NCI-H446 treated with DMSO at 0.1 percent for 48 hours (cell line): ENCODE measurements at regions not wholly inside any gene's neighbourhood (a gene's known extent, or its start where the extent isn't known, plus 50 kb on each side); places are given as distances from the start of the nearest gene placed in this dataset.
A peak's percentile ranks its signal among the peaks of the same experiment; 100 is the strongest.

Experiments used
- DNase-seq: peaks from one replicate; lab custom pipeline; 2025; lab: John Stamatoyannopoulos, UW

- no peak for DNase-seq
Observed at GRCh38 chr3:6512172-6512800, 348.6 kb upstream of the GRM7 start.

DNA sequence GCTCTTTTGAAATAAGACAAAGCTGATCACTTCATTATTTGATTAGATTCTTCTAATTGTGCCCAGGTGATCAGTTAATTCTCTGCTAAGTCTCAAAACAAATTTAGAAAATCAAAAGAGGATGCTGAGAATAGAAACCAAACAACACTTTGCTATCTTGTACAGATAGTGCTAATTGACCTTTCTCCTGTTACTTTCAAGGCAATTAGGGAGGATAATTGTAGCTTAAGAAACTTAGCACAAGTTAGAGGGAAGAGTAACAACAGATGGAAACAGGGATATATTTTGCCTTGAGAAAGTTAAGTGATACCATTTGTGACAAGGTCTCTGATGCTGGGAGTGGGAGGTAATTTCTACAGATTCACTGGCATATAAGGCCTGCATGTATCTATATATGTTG lies 344.8 kb upstream of the GRM7 start:
- no peak for DNase-seq

DNA sequence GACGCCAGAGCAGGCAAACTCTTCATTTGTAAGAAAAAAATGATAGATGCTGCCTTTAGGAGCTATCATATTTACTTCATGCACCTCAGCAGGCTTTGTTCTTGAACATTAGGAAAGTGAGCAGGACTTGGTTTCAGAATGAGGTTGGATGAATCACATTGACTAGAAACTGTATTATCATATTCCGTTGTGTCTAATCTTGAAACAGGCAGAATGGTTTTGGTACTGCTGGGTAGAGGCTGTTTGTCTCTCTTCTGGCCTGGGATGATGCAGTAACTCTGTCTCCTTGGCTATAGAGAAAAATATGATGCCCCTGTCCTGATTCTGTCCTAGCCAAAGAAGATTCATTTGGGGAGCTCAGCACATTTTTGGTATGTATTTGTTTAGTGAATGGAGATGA lies 344.2 kb upstream of the GRM7 start:
- DNase-seq = no peak

DNA sequence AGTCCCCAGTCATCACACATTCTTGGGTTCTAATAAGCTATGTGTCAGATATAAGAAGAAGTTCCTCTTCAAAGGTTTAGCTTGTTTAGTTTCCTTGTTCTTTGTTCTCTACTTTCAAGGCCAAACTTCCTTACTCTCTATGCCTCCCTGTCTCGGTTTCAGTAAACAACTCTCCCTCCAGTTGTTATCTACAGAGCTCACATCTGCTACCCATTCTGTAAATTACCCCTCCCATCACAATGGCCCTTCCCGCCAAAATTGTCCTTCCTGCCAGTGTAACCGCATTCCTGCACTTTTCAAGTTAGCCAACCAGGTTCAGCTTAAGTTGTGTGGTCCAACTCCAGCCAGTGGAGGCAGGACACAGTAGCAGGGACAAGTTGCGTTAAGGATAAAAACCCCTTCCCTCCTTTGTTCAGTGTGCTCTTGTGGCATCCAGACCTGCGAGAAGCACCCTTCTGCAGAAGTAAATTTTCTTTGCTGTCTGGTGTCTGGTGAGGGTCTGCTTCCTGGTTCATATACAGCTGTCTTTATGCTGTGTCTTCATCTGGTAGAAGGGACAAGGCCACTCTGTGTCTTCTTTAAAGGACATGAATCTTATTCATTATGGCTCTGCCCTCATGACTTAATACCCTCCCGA lies 342.1 kb upstream of the GRM7 start:
- DNase-seq = no peak

DNA sequence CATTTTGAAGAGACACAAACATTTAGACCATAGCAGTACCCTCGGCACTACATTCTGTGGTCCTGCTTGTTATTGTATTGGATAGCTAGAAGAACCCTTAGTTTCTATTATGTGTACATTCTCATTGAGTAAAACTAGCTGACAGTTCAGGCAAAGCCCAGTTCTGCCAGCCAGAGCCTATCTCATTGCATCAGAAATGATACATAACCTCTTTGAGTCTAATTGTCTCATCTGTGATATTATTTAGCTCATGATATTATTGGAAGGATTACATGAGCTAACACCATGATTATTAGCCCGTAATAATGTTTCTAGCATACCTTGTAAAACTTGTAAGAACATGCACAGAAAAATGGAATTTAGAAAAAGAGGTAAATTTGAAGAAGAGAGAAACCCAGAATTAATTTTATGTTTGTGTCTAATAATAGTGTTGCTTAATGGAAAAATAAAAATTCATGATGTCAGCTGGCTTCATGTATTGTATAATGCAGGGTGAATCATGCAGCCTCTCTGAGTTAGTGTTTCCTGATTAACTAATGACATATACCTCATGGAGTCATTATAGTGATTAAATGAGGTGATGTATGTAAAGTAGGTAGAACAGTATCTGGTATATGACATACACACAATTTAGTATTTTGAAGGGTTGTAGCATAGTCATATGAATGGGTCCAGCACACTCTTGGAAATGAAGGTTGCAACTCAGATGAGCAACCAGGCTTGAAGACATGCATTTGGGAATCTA lies 339.4 kb upstream of the GRM7 start:
- DNase-seq = no peak

DNA sequence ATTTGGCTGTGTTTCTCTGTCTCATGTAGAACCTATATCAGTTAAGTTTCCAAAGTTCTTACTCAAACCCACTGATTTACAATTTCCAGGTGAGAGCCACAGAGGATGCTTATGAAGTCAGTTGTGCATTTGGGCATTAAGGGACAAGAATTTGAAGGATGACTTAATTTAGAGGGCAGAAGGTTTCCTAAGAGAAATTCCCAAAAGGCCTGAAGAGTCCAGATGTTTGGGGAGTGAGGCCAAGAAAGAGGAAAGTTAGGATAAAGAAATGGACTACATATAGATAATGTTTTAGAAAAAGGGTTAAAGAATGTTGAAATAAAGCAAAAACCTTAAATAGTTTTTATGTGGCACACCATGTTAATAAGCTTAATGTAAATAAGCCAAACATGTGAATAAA lies 338.7 kb upstream of the GRM7 start:
- no peak for DNase-seq

DNA sequence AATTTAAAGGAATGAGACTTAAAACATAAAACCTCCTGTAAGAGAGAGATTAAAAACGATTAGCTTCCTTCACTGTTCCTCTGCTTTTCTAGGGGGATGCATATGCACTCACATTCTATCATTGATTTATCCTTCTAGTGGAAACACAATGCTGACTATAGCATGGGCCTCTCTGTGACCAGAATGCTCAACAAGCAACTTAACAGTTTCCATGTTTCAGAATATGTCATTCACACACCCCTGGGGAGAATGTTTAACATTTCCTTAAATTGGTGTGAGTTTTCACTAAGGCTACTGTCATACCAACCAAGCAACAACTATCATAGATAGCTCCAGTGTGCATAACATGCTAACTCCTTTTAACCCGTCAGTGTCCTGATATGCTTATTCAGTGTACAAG lies 337.9 kb upstream of the GRM7 start:
- DNase-seq = no peak

DNA sequence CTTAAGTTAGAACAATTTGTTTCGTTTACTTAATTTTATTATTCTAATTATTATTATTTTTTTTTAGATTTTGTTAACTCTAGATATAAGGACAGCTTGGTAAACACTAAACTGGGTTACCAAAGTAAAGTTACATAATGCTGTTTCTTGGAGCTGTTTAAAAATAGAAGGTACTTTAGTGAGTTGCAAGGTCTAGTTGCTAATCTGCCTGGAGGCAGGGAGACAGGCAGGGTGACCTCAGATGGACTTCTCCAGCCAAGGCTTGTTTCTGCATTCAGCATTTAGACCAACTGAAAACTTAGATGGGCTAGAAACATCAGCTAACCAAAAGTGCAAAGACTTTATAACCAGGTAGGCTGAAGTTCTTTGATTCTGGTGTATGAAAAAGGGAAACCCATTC lies 336.4 kb upstream of the GRM7 start:
- DNase-seq = no peak

DNA sequence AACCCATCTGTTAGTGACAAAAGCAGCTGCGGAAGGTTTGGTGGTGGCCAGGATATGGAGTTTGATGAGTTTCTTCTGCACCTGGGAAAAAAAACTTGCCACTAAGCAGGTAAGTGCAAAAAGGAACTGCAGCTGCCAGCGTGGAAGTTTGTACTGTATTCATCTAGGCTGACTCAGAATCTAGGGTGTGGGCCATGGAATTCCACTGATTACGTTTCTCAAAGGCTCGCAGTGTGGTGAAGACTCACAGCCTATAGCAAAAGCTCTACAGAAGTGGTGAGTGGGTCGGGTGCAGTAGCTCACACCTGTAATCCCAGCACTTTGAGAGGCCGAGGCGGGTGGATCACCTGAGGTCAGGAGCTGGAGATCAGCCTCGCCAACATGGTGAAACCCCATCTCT lies 334.6 kb upstream of the GRM7 start:
- no peak for DNase-seq

- DNase-seq = no peak
Observed at GRCh38 chr3:6526861-6527260, 334.1 kb upstream of the GRM7 start.

DNA sequence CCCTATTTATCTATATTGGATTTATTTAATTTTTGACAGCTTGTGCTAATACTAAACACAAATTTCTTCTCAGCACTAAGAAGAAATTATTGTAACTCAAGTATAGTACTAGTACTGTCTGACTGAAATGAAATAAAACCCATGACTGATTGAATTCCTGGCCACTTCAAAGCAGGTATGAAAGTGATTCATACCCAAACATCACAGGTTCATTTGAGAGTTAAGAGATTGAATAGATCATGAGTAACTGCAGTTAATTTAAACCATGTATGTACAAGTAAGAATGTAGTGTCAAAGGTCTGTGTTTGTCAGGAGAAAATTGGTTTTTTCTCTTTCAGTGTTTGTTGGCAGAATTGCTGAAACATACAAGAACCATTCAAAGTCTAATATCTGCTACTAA lies 332.0 kb upstream of the GRM7 start:
- DNase-seq = no peak

DNA sequence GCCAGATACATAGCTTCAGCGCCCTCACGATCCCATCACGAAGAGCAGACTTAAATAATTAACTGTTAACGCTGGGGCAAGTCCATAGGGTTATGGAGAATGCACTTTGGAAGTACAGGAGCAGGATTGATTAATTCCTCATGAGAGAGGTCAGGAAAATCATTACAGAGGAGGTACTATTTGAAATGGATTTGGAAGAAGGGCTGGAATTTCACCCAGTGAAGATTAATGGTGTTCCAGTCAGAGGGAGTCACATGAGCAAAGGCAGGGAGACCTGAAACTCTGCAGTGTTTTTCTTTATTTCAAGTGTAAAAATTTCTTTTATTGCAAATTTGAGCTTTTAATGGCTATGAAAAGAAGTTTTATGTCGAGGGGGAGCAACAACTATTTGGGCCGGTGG lies 329.8 kb upstream of the GRM7 start:
- DNase-seq = no peak

- DNase-seq = no peak
Observed at GRCh38 chr3:6532101-6532500, 328.8 kb upstream of the GRM7 start.

DNA sequence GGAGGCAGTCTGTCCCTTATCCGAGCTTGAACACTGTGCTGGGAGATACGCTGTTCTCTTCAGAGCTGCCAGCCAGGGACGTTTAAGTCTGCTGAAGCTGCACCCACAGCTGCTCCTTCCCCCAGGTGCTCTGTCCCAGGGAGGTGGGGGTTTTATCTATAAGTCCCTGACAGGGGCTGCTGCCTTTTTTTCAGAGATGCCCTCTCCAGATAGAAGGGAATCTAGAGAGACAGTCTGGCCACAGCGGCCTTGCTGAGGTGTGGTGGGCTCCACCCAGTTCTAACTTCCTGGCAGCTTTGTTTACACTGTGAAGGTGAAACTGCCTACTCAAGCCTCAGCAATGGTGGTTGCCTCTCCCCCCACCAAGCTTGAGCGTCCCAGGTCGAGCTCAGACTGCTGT lies 319.9 kb upstream of the GRM7 start:
- no peak for DNase-seq

GRCh38 chr3:6542795-6543194 lies 318.1 kb upstream of the GRM7 start:
- DNase-seq = no peak

GRCh38 chr3:6549296-6549695 lies 311.6 kb upstream of the GRM7 start:
- DNase-seq = no peak

- no peak for DNase-seq
Observed at GRCh38 chr3:6551165-6551564, 309.8 kb upstream of the GRM7 start.

DNA sequence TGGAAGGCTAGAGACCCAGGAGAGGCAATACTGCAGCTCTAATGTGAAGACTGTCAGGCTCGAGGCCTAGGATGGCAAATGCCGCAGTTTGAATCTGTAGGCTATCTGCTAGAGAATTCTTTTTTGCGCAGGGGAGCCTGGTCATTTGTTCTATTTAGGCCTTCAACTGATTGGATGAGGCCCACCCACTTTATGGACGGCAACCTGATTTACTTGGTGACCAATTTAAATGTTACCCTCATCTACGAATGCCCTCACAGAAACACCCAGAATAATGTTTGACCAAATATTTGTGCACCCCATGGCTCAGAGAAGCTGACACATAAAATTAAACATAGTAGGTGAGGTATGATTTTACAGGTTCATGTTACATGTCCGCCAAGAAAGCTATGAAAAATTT lies 300.7 kb upstream of the GRM7 start:
- no peak for DNase-seq

DNA sequence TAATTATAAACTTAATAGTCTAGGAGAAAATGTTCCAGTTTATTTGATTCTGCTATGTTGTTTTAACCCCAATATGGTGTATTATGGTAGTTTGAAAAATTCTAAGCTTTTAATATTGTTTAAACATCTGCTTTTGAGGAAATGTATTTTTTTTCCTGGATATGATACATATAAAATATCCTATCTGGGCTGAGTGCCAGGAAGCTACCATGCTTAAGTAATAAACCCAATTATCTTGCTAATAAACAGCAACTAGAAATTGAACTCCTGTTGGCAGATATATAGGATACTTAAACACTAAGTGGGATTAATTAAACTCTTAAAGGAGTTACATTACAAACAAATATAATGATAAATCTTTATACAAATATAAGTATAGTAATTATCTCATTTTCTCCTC lies 293.7 kb upstream of the GRM7 start:
- DNase-seq = peak; percentile 76

DNA sequence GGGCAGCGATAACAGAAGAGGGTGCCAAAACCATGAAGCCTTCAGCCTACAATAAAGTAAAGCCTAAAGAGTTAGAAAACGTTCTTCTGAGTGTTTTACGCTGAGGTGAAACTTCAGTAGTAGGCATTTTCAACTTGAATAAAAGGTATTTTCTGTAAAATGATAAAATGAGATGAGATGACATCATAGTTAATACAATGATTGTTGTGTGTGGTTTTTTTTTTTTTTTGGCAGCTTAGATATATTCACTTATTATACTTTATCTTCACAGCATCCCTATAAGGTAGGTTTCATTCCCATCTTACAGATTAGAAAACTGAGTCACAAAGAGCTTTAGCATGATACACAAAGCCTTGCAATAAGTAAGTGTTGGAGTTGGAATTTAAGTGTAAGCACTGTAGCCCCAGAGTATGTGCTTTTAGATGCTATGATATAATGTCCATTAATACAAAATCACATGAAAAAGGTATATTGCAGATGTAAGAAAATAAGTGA lies 291.9 kb upstream of the GRM7 start:
- no peak for DNase-seq

- no peak for DNase-seq
Observed at GRCh38 chr3:6571448-6571847, 289.5 kb upstream of the GRM7 start.

- DNase-seq = no peak
Observed at GRCh38 chr3:6577584-6577983, 283.3 kb upstream of the GRM7 start.

DNA sequence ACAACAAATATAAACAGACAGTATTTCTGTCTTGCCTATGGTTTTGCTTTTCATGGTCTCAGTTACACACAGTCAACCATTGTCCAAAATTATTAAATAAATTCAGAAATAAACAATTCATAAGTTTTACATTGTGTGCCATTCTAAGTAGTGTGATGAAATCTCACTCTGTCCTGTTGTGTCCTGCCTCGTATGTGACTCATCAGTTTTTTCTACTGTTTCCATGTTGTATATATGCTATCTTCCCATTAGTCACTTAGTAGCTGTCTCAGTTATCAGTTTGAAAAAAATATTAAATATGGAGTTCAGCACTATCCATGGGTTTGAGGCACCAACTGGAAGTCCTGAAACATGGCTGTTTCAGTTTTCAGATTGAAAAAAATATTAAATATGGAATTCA lies 282.4 kb upstream of the GRM7 start:
- no peak for DNase-seq
